Stimulated activated CD8-positive, alpha-beta memory T cell treated with anti-CD3 and anti-CD28 coated beads, Interleukin-15, amount 100 ng/mL, for 4 hours (primary cell): ENCODE measurements at regions not wholly inside any gene's neighbourhood (a gene's known extent, or its start where the extent isn't known, plus 50 kb on each side); places are given as distances from the start of the nearest gene placed in this dataset.

Experiments
- DNase-seq, 2 donors: peaks; one replicate each; pipeline ENCODE4 v3.0.0-alpha.2; 2020; ENCODE audit warnings: low read depth in 2 of 2

- DNase-seq: no peak
These were observed 66.9 kb upstream of the CLMN start for GRCh38 chr14:95386536-95387095.

GRCh38 chr14:95385701-95386100 is 66.0 kb upstream of the CLMN start:
- DNase-seq: no peak

GRCh38 chr14:95382747-95383146 is 63.0 kb upstream of the CLMN start:
- no peak for DNase-seq

- no peak for DNase-seq
These were observed 62.0 kb upstream of the CLMN start for GRCh38 chr14:95381726-95382125.

- DNase-seq: no peak
These were observed 60.8 kb upstream of the CLMN start for GRCh38 chr14:95380350-95381042.

- no peak for DNase-seq
These were observed 59.9 kb upstream of the CLMN start for GRCh38 chr14:95379634-95380033.

GRCh38 chr14:95375539-95376109 is 55.9 kb upstream of the CLMN start:
- DNase-seq: no peak

GRCh38 chr14:95374239-95374997 is 54.7 kb upstream of the CLMN start:
- no peak for DNase-seq

GRCh38 chr14:95370076-95370475 is 50.4 kb upstream of the CLMN start:
- no peak for DNase-seq
